Hematopoietic multipotent progenitor cell treated with erythropoietin and hydrocortisone succinate and interleukin-3 and kit ligand, for 4 days (in vitro differentiated cells): ENCODE measurements at regions not wholly inside any gene's neighbourhood (a gene's known extent, or its start where the extent isn't known, plus 50 kb on each side); places are given as distances from the start of the nearest gene placed in this dataset.
"Not testable (repeated sequence)": the region's sequence is repeated elsewhere in the genome, so short reads cannot be mapped to it uniquely, and the experiment has no call there.

Experiments used
- DNase-seq: peaks from one replicate; pipeline ENCODE4 v3.0.0-alpha.2; 2015

DNA sequence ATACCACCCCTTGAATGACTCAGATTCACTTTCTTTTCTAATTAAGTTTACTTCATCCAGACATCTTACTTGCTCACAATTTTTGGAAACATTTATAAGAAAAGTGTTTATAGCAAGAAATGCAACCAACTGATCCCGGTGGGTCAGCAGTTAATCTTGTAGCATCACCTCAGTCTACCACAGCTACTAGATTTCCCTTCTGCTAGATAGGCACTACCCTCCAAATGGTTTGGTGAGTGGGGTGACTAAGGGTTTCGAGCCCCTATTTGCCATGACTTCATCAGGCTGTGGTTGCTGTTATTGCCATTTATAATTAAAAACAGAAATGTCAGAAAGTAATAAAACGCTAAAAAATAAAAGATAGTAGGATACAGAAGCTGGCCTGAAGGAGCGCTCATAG is 930.1 kb upstream of the GJE1 start:
- DNase-seq = no peak

DNA sequence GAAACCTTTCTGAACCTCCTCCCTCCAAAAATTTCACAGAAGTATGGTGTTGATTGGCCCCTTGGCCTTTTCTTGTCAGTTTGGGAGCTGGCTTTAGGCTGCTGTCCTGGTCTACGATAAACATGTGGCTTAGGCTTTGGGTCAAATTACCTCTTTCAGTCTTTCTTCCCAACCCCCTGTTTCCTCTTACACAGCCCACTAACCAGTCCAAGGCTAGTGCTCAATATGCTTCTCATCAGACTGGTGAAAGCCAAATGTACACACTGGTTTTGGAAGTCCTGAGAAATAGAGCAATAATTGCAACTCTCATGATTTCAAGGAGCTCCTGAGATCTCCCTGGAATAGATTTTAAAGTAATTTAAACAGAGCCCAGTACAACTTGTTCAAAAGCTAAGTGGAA is 933.7 kb upstream of the GJE1 start:
- no peak for DNase-seq

DNA sequence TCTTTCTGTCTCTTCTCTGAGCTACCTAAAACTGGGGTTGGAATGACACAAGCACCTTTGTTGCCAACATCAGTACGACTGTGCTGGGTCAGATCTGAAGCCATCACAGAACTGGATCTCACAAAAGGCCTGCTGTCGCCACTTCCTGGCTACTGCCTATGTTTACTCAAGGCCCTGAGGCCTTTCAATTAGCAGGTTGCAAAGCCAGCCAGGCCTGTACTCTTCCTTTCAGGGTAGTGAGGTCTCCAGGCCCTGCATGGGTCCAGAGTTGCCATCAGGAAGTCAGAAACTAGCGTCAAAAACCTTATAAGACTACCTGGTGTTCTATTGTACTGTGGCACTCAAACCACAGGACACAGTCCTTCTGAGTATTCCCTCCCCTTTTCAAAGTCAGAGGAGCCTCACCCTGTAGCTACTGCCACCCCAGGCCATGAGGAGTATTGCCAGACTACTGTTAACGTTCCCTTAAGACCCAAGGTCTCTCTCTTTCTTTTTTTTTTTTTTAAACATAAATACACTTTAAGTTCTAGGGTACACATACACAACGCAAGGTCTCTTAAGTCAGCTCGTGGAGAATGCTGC is 937.4 kb upstream of the GJE1 start:
- no peak for DNase-seq

DNA sequence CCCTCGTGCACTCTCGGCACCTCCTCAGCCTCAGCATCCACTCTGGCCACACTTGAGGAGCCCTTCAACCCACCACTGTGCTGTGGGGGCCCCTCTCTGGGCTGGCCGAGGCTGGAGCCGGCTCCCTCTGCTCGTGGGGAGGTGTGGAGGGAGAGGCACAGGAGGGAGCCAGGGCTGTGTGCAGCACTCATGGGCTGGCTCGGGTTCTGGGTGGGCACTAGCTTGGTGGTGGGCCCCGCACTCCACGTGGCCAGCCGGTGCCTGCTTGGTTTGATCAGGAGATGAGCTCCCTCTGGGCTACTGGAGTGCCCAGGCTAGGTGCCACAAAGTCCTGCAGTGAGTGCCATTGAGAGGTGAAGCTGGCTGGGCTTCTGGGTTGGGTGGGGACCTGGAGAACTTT is 949.4 kb upstream of the GJE1 start:
- DNase-seq = no peak

DNA sequence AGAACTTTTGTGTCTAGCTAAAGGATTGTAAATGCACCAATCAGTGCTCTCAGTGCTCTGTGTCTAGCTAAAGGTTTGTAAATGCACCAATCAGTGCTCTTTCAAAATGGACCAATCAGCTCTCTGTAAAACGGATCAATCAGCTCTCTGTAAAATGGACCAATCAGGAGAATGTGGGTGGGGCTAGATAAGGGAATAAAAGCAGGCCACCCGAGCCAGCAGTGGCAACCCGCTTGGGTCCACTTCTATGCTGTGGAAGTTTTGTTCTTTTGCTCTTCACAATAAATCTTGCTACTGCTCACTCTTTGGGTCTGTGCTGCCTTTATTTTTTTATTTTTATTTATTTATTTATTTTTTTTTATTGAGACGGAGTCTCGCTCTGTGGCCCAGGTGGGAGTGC is 957.3 kb upstream of the GJE1 start:
- DNase-seq = not testable (repeated sequence)

DNA sequence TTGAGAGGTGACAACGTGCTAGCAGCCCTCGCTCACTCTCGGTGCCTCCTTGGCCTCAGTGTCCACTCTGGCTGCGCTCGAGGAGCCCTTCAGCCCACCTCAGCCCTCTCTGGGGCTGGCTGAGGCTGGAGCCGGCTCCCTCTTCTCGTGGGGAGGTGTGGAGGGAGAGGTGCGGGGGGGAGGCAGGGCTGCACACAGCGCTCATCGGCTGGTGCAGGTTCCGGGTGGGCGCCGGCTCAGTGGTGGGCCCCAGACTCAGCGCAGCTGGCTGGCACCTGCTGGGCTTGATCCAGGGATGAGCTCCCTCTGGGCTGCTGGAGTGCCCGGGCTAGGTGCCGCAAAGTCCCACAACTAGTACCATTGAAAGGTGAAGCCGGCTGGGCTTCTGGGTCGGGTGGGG is 957.8 kb upstream of the GJE1 start:
- no peak for DNase-seq

DNA sequence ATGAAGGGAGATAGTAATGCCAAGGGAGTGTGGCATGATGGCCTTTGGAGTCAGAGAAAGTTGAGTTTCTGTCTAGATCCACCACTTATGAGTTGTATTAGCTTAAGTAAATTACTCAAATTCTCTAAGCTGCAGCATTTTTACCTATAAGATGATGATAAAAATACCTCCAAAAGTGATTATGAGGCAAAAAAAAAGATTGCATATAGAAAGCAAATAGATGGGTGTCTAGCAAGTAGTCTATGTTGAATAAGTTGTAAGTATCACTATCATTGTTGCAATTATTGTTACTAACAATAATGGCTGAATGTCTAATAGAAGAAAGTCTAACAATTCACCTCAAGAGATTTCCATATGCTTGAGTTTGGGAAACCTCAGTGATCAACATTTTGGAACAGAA is 959.2 kb upstream of the GJE1 start:
- DNase-seq = no peak

DNA sequence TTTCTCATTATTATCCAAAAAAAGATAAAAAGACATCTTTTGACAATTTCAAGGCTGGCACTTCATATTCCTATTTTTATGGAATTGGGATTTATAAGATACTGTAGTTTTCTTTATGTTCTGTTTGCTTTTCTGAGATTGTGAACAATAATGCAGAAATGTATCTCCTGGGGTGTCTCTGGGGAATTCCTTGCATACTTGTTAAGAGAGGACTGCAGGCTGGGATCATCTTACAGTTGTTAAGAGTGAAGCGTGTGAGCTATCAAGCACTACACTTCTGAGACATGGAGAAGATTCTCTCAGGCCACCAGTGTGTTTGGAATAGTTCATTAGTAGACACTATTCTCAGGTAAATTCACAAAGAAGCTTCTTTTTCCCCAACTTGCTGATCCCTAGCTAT is 963.3 kb upstream of the GJE1 start:
- no peak for DNase-seq

DNA sequence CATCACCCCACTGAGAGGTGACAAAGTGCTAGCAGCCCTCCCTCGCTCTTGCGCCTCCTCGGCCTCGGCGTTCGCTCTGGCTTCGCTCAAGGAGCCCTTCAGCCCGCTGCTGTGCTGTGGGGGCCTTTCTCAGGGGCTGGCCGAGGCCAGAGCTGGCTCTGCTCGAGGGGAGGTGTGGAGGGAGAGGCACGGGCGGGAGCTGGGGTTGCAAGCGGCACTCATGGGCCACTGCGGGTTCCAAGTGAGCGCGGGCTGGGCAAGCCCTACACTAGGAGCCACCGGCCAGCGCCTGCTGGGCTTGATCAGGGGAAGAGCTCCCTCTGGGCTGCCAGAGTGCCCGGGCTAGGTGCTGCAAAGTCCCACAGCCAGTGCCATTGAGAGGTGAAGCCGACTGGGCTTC is 964.8 kb upstream of the GJE1 start:
- DNase-seq = no peak

DNA sequence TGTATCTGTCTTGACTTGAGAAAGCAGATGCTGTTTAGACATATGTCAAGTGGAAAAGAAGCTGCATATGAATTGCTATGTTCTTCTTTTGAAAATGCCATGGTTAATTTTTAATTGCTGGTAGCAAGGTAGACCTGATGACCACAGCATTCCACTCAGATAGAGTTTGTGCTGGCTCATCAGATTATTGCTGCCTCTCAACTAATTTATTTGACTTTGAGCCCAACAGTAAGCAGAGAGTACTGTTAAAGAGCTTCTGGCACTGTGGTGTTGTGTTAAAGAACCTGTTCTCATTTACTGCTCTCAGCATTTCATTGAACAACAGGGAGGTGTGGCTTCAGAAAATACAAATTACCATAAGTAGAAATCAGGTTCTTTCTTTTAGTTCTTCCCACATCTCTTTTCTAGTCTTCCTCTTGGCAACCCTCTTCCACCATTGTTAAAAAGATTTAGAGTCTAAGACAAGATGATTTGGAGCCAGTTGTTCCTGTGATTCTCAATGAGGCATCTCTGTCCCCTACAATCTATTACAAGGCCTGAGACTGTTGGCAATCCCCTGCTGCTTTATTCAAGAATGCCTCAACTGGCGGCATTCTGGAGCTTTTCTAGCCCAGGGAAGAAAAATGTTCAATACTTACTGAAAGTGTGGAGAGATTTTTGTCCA is 967.6 kb upstream of the GJE1 start:
- no peak for DNase-seq

DNA sequence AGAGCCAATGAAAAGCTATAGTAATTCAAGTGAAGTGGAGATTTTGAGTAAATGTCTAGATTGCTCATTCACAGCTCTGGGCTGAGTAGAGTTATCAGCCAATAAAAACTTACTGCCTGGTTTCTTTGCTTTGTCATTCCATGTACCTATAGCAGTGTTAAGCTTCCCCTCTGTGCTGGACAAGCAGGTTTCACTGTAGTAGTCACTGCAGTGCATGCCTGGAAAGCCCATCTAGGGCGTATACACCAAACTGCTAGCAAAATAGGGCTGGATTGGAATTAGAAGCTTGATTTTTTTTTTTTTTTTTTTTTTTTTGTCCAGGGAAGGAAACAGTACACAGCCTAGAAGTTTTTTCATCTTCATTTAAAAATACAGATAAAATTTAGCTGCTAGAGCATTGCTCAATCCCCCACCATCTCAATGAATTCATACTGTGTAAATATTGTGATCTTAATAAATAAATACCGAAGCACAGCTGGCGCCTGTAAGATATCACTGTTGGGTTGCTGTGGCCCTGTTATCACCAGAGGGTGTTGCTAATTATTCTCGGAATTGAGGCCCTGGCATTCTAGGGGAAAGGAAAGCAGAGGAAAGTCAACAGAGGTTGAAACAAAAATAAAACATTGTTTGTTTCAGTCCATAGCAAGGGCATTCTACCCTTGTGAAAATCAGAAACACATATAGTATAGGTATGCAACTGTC is 968.5 kb upstream of the GJE1 start:
- DNase-seq = peak; percentile 15

DNA sequence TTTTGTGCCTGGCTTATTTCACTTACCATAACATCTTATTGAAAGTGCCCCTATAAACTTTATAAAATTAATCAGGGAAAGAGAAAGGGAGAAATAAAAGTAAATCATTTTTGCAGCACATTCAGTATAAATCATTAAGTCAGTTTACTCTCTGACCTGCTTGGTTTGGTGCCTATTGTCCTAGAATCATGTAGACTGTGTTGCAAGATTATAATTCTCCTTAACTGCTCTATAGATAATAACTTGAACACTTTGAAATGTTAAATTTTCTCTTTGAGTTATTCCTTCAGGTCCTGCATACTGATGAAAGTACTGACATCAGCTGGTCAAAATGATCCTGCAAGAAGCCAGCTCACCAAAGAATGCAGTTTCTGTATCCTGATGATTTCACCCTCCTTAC is 969.6 kb upstream of the GJE1 start:
- DNase-seq = no peak

DNA sequence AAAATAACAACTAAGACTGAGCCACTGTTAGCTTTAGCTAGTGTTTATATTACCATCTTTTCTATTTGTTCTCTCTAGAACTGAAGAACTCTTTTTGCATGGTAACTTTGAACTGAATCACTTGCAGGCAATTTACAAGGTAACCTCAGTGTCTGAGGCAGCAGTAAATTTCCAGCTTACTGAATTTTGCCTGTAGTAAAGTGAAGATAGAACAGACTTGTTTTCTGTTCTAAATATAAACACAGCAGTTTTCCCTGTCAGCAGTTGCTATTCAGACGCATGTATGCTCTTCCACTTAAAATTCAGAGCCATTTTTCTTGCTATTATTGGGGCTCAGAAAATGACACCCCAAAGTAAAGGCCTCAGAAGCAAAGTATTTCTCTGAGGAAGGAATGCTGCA is 974.0 kb upstream of the GJE1 start:
- no peak for DNase-seq

DNA sequence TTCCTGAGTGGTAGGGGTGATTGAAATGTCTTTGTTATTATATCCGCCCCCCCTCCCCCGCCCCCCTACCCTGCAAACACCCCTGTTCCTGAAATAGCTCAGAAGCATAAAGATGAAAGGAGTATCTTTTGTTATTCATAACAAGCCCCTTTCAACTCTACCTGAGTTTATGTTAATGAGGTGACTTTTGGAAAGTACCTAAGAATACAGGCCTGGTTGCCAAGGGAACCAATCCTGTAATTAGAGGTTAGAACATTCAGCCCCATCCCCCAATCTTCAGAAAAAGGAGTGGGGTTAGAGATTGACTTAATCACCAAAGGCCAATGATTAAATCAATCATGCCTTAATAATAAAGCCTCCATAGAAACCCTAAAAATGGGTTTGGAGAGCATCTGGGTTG is 979.2 kb upstream of the GJE1 start:
- DNase-seq = no peak

DNA sequence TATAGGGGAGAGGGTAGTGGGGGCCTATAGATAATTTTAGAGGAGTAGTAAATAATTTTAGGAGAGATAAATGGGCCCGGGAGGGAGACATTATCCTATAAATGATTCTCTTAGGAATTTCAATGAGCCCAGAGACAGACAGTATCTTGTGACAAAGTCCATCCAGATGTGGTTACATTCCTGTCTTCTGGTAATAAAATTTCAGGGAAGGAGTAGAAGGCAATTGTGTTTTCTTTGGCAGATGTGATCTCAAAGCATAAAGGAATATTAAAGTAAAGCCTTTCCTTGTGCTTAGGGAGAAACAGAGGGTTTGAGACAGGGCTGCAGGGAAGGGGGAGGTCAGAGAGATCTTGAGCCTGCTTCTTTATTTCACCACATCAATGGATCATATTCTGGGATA is 979.8 kb upstream of the GJE1 start:
- DNase-seq = no peak

DNA sequence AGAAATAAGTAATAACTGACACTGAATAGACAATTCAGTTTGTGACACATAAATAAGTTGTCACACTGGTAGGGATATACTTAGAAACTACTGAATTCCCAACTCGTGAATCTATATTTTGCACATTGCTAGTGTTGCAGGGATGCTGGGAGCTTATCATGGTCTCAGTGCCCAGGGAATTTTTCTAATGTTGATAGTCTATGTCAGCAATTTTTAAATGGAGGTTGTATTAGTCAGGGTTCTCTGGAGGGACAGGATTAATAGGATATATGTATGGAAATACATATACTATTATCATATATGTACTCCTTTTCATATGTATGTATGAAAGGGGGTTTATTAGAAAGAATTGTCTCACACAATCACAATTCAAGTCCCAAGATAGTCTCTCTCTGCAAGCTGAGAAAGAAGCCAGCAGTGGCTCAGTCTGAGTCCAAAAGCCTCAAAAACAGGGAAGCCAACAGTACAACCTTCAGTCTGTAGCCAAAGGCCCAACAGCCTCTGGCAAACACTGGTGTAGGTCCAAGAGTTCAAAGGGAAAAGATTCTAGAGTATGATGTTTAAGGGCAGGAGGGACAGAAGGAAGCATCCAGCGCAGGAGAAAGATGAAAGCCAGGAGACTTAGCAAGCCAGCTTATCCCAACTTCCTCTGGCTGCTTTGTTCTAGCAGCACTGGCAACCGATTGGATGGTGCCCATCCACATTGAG is 980.9 kb upstream of the GJE1 start:
- DNase-seq = no peak

DNA sequence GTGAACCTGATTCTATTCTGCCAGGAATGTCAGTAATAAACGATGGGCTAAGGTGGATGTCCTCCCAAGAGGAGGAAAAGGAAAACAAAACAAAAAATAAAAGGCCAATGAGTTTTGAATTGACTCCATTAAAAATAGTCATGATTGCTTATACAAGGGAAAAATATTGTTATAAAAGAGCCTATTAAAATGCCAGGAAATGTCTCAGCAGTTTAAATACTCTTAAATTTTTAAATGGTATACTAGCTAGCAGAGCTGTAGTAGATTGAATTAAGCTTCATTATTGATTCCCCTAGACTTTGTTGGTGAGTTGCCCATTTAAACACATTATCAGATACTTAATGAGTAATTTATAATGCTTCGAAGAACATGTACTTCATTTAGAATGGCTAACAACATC is 990.9 kb upstream of the GJE1 start:
- no peak for DNase-seq

DNA sequence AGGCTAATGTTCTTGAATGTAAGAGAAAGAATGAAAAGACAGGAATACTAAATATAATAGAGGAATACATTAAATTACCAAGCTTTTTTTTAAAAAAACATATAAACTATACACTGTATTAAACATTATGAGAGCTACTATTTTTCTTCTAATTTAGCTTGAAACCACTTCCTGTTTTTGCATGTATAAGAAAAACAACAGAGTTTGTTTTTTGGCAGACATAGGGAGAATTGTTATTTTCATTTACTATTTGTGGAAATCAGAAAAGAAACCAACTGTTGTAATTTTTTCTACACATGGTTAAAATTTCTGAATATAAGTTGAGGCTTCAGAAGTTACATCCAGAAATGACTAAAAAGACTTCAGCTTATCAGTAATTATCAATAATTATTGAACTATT is 991.8 kb upstream of the GJE1 start:
- no peak for DNase-seq

DNA sequence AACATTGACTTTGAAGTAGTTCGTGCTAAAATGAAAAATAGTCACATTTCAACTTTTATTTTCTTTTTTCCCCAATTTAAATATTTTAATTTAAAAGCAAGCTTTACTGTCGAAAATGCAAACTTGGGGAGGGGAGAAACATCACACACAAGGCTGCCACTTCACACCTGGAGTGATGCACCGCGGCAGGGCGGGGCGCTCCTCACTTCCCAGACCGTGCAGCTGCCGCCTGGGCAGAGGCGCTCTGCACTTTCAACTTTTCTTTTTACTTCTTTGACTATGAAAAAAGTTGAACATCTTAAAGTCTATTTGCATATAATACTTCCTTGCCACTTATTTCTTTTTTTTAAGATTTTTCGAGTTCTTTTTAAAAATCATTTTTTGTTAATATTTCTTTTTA is 993.3 kb upstream of the GJE1 start:
- no peak for DNase-seq

DNA sequence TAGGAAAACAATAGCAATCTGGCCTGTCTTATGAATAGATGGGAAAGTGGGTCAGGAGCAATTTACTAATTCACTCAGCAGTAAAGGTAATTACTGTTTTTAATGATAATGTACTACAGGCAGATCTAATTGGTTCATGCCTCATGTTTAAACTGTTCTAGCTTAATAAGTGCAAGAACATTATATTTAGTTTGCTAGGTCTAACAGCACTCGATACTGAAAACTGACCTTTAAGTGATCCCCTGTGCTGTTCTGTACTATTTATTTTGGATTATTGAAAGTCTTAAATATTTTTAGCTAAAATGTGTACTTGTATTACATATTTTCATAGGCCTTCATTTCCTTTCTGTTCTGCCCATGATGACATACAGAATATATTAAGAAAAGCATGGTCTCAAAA is 998.0 kb upstream of the GJE1 start:
- DNase-seq = no peak

DNA sequence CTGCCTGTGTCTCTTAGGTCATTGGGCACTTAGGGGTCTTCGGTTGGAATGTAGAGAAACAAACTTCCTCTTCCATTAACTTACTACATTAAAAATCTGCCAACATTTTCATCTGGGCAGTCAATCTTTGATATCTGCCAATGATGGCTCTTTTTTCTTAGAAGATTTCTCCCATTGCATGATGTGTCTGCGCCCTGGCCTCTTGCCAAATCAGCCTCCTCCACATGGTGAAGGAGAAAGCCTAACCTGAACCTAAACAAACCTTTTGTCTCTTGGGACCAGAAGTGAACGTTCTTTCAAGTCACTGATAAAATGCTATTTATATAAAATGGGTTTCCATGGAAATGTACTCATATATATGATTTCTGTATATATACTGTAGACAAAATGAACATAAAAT is 998.9 kb upstream of the GJE1 start:
- DNase-seq = no peak

DNA sequence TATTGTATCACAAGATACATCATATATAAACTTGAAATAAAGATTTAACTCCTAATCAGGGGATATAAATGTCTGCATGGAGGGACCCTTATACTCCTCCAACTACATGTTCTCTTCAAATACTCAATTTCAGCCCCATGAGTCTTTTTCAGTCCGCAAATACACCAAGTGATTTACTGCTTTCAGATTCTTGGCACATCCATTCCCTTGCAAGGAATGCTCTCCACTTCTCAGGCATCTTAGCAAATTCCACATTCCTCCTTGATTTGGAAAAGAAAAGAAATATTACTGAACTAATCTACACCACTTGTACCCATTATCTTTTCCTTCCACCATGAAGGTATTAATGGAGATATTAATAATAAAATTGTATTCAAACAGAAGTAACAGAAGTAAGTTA is 999.4 kb upstream of the GJE1 start:
- DNase-seq = no peak

DNA sequence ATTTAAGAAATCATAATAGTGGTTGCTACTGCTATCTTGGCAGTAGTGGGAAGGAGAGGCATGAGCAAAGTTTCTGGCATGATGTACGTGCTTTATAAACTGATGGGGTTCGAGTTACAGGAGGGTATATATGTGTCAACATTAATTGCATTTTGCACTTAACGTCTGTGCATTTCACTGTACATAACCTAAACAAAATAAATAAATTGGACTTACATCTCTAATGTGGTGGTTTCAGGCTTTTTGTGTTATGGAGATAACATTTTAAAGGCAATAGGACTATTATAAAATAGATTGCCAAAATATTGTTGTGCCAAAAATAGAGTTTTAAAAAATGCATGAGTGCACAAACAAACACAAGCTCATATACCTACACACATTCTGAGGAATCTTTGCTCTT is 1001.1 kb upstream of the GJE1 start:
- no peak for DNase-seq

DNA sequence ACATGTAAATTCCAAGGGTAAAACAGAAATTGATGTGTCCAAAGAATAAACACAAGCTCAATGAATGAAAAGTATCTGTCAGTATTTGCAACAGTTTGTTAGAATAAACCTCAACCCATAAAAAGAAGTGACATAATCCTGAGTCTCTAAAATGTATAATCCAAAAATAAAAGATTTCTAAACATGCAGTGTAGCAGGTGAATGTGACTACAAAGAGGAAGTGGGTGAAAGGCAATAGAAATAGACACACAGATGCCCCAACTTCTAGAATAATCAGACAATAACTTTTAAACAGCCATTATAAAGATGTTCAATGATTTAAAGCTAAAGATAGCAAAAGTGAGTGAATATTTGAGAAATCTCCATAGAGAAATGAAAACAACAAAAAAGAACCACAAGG is 1009.2 kb upstream of the GJE1 start:
- DNase-seq = no peak
